Endodermal cell (in vitro differentiated cells): ENCODE measurements at regions not wholly inside any gene's neighbourhood (a gene's known extent, or its start where the extent isn't known, plus 50 kb on each side); places are given as distances from the start of the nearest gene placed in this dataset.

Experiments used
- DNase-seq: peaks from one replicate; pipeline ENCODE4 v3.0.0-alpha.2; 2017
- H3K27ac ChIP-seq: 2 replicates; pipeline ENCODE4 v1.5.1; 2013; ENCODE audit warnings: mild to moderate bottlenecking, low read depth, low read length, moderate library complexity
- H3K27me3 ChIP-seq: 2 replicates; pipeline ENCODE4 v1.6.1; 2013; ENCODE audit warnings: mild to moderate bottlenecking, low read length, moderate library complexity; ENCODE audit not compliant: insufficient read depth, control insufficient read depth, poor library complexity, severe bottlenecking
- H3K36me3 ChIP-seq: 2 replicates; pipeline ENCODE4 v1.7.0; 2013; ENCODE audit warnings: mild to moderate bottlenecking, low read length, moderate library complexity; ENCODE audit not compliant: control insufficient read depth, insufficient read depth
- H3K4me1 ChIP-seq: one replicate; pipeline ENCODE4 v1.7.0; 2013; ENCODE audit warnings: low read length; ENCODE audit not compliant: control insufficient read depth, insufficient read depth
- H3K4me3 ChIP-seq: 2 replicates; pipeline ENCODE4 v1.5.1; 2013; ENCODE audit warnings: mild to moderate bottlenecking, low read length, moderate library complexity
- H3K9ac ChIP-seq: 2 replicates; pipeline ENCODE4 v1.6.1; 2013; ENCODE audit warnings: mild to moderate bottlenecking, low read length, moderate library complexity; ENCODE audit not compliant: poor library complexity, severe bottlenecking; ENCODE audit errors: extremely low read depth
- H3K9me3 ChIP-seq: 2 replicates; pipeline ENCODE4 v1.6.1; 2013; ENCODE audit warnings: mild to moderate bottlenecking, low read length, moderate library complexity; ENCODE audit not compliant: control insufficient read depth
- H3K27ac Mint-ChIP-seq: 2 replicates; pipeline ENCODE4 v1.8.0; 2020; ENCODE audit warnings: mixed read lengths
- H3K27me3 Mint-ChIP-seq: 2 replicates; pipeline ENCODE4 v1.8.0; 2021; ENCODE audit warnings: mild to moderate bottlenecking, mixed read lengths; ENCODE audit not compliant: insufficient read depth
- H3K36me3 Mint-ChIP-seq: 2 replicates; pipeline ENCODE4 v1.8.0; 2020; ENCODE audit warnings: low read depth, mixed read lengths
- H3K4me1 Mint-ChIP-seq: 2 replicates; pipeline ENCODE4 v1.8.0; 2020; ENCODE audit warnings: mixed read lengths
- H3K4me3 Mint-ChIP-seq: 2 replicates; pipeline ENCODE4 v1.8.0; 2020; ENCODE audit warnings: mild to moderate bottlenecking, moderate library complexity, mixed read lengths
- H3K9me3 Mint-ChIP-seq: 2 replicates; pipeline ENCODE4 v1.8.0; 2020; ENCODE audit warnings: mild to moderate bottlenecking, mixed read lengths
- WGBS, 2 experiments: methylation state at CpG; one replicate each; pipeline versions ENCODE4 v1.1.5 to v1.1.7; 2013; ENCODE audit warnings: missing lambda C conversion rate in 2 of 2, mixed read lengths in 1 of 2; ENCODE audit not compliant: insufficient coverage in 1 of 2, insufficient read length in 1 of 2; 5-methylcytosine and 5-hydroxymethylcytosine counted together
- TF ChIP-seq, protein P1 (sequence below): fragments of 200-600 bp; sonication (generic); conservative IDR thresholded peaks from 2 replicates; pipeline ENCODE4 v1.5.0; 2021; ENCODE audit warnings: antibody characterized with exemption, mild to moderate bottlenecking

DNA sequence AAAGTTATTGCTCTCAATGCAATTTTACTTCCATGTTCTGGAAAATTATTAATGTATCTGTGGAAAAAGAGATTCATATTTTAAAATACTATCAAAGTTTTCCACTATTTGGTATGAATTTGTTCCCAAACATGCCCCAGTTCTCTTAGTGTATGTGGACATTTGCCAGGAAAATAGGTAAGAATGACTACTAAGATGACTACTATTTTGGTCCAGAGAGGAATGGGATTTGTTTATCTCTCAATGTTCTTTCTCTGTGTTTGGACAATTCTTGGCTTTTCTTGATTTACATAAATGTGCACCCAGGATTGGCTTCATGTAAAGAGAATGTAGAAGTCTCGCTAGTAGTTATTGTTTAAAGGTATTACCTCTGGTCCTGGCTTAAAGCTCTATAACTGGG, 60.3 kb upstream of the POT1 start:
- no peak overlapping the region for H3K4me3 Mint-ChIP-seq
- H3K36me3 Mint-ChIP-seq, result no peaks in the 10 kb centered on the region
- Histone ChIP-seq H3K36me3 (no peaks in the 10 kb centered on the region), H3K4me3 (no peak overlapping the region), H3K9me3 (peaks cover 20% of the 10 kb centered on the region), H3K27ac (no peak overlapping the region), H3K4me1 (no peaks in the 10 kb centered on the region), H3K9ac (no peak overlapping the region), H3K27me3 (no peaks in the 10 kb centered on the region)
- TF ChIP-seq, protein P1, sequence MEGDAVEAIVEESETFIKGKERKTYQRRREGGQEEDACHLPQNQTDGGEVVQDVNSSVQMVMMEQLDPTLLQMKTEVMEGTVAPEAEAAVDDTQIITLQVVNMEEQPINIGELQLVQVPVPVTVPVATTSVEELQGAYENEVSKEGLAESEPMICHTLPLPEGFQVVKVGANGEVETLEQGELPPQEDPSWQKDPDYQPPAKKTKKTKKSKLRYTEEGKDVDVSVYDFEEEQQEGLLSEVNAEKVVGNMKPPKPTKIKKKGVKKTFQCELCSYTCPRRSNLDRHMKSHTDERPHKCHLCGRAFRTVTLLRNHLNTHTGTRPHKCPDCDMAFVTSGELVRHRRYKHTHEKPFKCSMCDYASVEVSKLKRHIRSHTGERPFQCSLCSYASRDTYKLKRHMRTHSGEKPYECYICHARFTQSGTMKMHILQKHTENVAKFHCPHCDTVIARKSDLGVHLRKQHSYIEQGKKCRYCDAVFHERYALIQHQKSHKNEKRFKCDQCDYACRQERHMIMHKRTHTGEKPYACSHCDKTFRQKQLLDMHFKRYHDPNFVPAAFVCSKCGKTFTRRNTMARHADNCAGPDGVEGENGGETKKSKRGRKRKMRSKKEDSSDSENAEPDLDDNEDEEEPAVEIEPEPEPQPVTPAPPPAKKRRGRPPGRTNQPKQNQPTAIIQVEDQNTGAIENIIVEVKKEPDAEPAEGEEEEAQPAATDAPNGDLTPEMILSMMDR, result no peak
- no peaks in the 10 kb centered on the region for H3K27me3 Mint-ChIP-seq
- 93 to 100% methylated on average over 1 of the region's 1 CpG for WGBS, 2 experiments
- no peak overlapping the region for H3K27ac Mint-ChIP-seq
- DNase-seq, result no peak
- H3K9me3 Mint-ChIP-seq, result peaks cover 7% of the 10 kb centered on the region
- H3K4me1 Mint-ChIP-seq, result peaks cover 9% of the 10 kb centered on the region
